Fibroblast of mammary gland (primary cell): ENCODE measurements at regions not wholly inside any gene's neighbourhood (a gene's known extent, or its start where the extent isn't known, plus 50 kb on each side); places are given as distances from the start of the nearest gene placed in this dataset.

ENCODE experiments used
- DNase-seq: peaks from one replicate; pipeline ENCODE4 v3.0.0-alpha.2; 2010; ENCODE audit warnings: low read depth
- H3K4me3 ChIP-seq: 2 replicates; pipeline ENCODE4 v1.5.1; 2011; ENCODE audit warnings: low read depth, mild to moderate bottlenecking, low read length, moderate library complexity; ENCODE audit not compliant: control insufficient read depth
- CTCF ChIP-seq: conservative IDR thresholded peaks from 2 replicates; pipeline ENCODE4 v1.5.1; 2011; ENCODE audit warnings: low read depth, low read length, inconsistent platforms; ENCODE audit not compliant: control insufficient read depth, insufficient read depth

GRCh38 chr7:97460433-97460832, 271.5 kb upstream of the TAC1 start:
- no peak for DNase-seq
- no peak for TF ChIP-seq CTCF
- H3K4me3 ChIP-seq: no peak overlapping the region

GRCh38 chr7:97461596-97461995, 270.3 kb upstream of the TAC1 start:
- no peak for DNase-seq
- H3K4me3 ChIP-seq: no peak overlapping the region
- no peak for TF ChIP-seq CTCF

GRCh38 chr7:97466071-97466470, 265.8 kb upstream of the TAC1 start:
- H3K4me3 ChIP-seq: no peak overlapping the region
- DNase-seq: no peak
- no peak for TF ChIP-seq CTCF

GRCh38 chr7:97466999-97467740, 264.7 kb upstream of the TAC1 start:
- TF ChIP-seq CTCF: no peak
- no peak for DNase-seq
- no peak overlapping the region for H3K4me3 ChIP-seq

- no peak for DNase-seq
- TF ChIP-seq CTCF: no peak
- H3K4me3 ChIP-seq: no peak overlapping the region
Measured at GRCh38 chr7:97468493-97468892, 263.4 kb upstream of the TAC1 start.

GRCh38 chr7:97470726-97471125, 261.2 kb upstream of the TAC1 start:
- DNase-seq: no peak
- TF ChIP-seq CTCF: no peak
- no peak overlapping the region for H3K4me3 ChIP-seq

GRCh38 chr7:97471491-97471890, 260.4 kb upstream of the TAC1 start:
- no peak for TF ChIP-seq CTCF
- DNase-seq: no peak
- no peak overlapping the region for H3K4me3 ChIP-seq
